Mammary epithelial cell (primary cell): ENCODE measurements at regions not wholly inside any gene's neighbourhood (a gene's known extent, or its start where the extent isn't known, plus 50 kb on each side); places are given as distances from the start of the nearest gene placed in this dataset.

Experiments
- EZH2 ChIP-seq: IDR thresholded peaks from 2 replicates; pipeline ENCODE4 v1.6.1; 2012; ENCODE audit warnings: low read length, inconsistent platforms, borderline replicate concordance
- TF ChIP-seq, protein P1 (sequence below), 2 donors: IDR thresholded peaks in 1 of 2; conservative IDR thresholded peaks in 1 of 2; 2 replicates each; pipeline ENCODE4 v1.5.1; 2011 to 2012; ENCODE audit warnings: inconsistent platforms in 2 of 2, low read length in 2 of 2, mild to moderate bottlenecking in 2 of 2, control low read depth in 1 of 2, low read depth in 1 of 2; ENCODE audit not compliant: insufficient read depth in 1 of 2; ENCODE audit errors: extremely low read depth in 1 of 2

- TF ChIP-seq, protein P1, sequence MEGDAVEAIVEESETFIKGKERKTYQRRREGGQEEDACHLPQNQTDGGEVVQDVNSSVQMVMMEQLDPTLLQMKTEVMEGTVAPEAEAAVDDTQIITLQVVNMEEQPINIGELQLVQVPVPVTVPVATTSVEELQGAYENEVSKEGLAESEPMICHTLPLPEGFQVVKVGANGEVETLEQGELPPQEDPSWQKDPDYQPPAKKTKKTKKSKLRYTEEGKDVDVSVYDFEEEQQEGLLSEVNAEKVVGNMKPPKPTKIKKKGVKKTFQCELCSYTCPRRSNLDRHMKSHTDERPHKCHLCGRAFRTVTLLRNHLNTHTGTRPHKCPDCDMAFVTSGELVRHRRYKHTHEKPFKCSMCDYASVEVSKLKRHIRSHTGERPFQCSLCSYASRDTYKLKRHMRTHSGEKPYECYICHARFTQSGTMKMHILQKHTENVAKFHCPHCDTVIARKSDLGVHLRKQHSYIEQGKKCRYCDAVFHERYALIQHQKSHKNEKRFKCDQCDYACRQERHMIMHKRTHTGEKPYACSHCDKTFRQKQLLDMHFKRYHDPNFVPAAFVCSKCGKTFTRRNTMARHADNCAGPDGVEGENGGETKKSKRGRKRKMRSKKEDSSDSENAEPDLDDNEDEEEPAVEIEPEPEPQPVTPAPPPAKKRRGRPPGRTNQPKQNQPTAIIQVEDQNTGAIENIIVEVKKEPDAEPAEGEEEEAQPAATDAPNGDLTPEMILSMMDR (conservative IDR thresholded peaks at IDR 0.05 in 1 of 2, IDR thresholded peaks at IDR 0.05 in 1 of 2; ENCODE audit: extremely low read depth in 1 of 2, insufficient read depth in 1 of 2, low read depth in 1 of 2, low read length in 2 of 2) = no peak
- no peak for TF ChIP-seq EZH2
Observed at GRCh38 chr6:163643866-163644265, 229.3 kb downstream of the QKI start.
